ENCODE measurements at regions not wholly inside any gene's neighbourhood (a gene's known extent, or its start where the extent isn't known, plus 50 kb on each side); places are given as distances from the start of the nearest gene placed in this dataset.

- DNase-seq = no peak
- no peaks in the 10 kb centered on the region for H3K27me3 ChIP-seq
- H3K4me3 ChIP-seq = no peak overlapping the region
- H3K4me1 ChIP-seq = no peaks in the 10 kb centered on the region
- H3K9me3 ChIP-seq = no peaks in the 10 kb centered on the region
- H3K36me3 ChIP-seq = no peaks in the 10 kb centered on the region
- TF ChIP-seq CTCF (IDR thresholded peaks at IDR 0.05) (no peak), POLR2A (IDR thresholded peaks at IDR 0.05) (no peak)
- intact Hi-C loops (cut with DNase I; ENCODE audit: low total_unique reads) = no loop called here
- H3K27ac ChIP-seq = no peak overlapping the region
These were observed 1098.5 kb downstream of the EFNB2 start for GRCh38 chr13:105436943-105437342.

- no peaks in the 10 kb centered on the region for H3K4me1 ChIP-seq
- intact Hi-C loops (cut with DNase I; ENCODE audit: low total_unique reads) = no loop called here
- H3K36me3 ChIP-seq = no peaks in the 10 kb centered on the region
- no peak overlapping the region for H3K4me3 ChIP-seq
- no peaks in the 10 kb centered on the region for H3K9me3 ChIP-seq
- H3K27me3 ChIP-seq = no peaks in the 10 kb centered on the region
- H3K27ac ChIP-seq = no peak overlapping the region
- no peak for TF ChIP-seq CTCF (IDR thresholded peaks at IDR 0.05)
- no peak for DNase-seq
These were observed 1103.0 kb downstream of the EFNB2 start for GRCh38 chr13:105432438-105432837.

- H3K27ac ChIP-seq = no peak overlapping the region
- no peak for TF ChIP-seq CTCF (IDR thresholded peaks at IDR 0.05)
- no peak for TF ChIP-seq POLR2A (IDR thresholded peaks at IDR 0.05)
These were observed 1106.7 kb downstream of the EFNB2 start for GRCh38 chr13:105428811-105429210.

GRCh38 chr13:105426441-105426840, 1109.0 kb downstream of the EFNB2 start:
- intact Hi-C loops (cut with DNase I; ENCODE audit: low total_unique reads) = no loop called here
- H3K9me3 ChIP-seq = no peaks in the 10 kb centered on the region
- no peak for DNase-seq
- H3K36me3 ChIP-seq = no peaks in the 10 kb centered on the region
- no peak overlapping the region for H3K4me3 ChIP-seq
- H3K27me3 ChIP-seq = no peaks in the 10 kb centered on the region
- TF ChIP-seq POLR2A (IDR thresholded peaks at IDR 0.05) (no peak), CTCF (IDR thresholded peaks at IDR 0.05) (no peak)
- no peaks in the 10 kb centered on the region for H3K4me1 ChIP-seq
- H3K27ac ChIP-seq = no peak overlapping the region

More at GRCh38 chr13:105428811-105429210, 1106.7 kb downstream of the EFNB2 start:
- DNase-seq = no peak
- Histone ChIP-seq H3K4me1 (no peaks in the 10 kb centered on the region), H3K27me3 (no peaks in the 10 kb centered on the region), H3K4me3 (no peak overlapping the region), H3K36me3 (no peaks in the 10 kb centered on the region), H3K9me3 (no peaks in the 10 kb centered on the region)
- intact Hi-C loops (cut with DNase I; ENCODE audit: low total_unique reads) = no loop called here

- H3K4me1 ChIP-seq = no peaks in the 10 kb centered on the region
- no peaks in the 10 kb centered on the region for H3K9me3 ChIP-seq
- no peak overlapping the region for H3K27ac ChIP-seq
- no peak for TF ChIP-seq POLR2A (IDR thresholded peaks at IDR 0.05)
- TF ChIP-seq CTCF (IDR thresholded peaks at IDR 0.05) = no peak
- H3K4me3 ChIP-seq = no peak overlapping the region
- intact Hi-C loops (cut with DNase I; ENCODE audit: low total_unique reads) = no loop called here
- no peaks in the 10 kb centered on the region for H3K36me3 ChIP-seq
- DNase-seq = no peak
- H3K27me3 ChIP-seq = no peaks in the 10 kb centered on the region
These were observed 1120.8 kb downstream of the EFNB2 start for GRCh38 chr13:105414639-105415038.
